ENCODE measurements at regions not wholly inside any gene's neighbourhood (a gene's known extent, or its start where the extent isn't known, plus 50 kb on each side); places are given as distances from the start of the nearest gene placed in this dataset.

- Histone ChIP-seq H3K27ac (ENCODE audit: low read depth in 2 of 2, low read length in 2 of 2) (peak overlapping the region in 1 of 2 donors; percentile 47), H3K9ac (ENCODE audit: low read length in 3 of 3) (no peak overlapping the region)
- no peak for FAIRE-seq
These were observed 84.7 kb downstream of the GATA6 start for GRCh38 chr18:22254088-22254487.

GRCh38 chr18:22253676-22254075 is 84.3 kb downstream of the GATA6 start:
- DNase-seq (peak in 4 of 5 donors; percentile 33 to 75 (median 52)), FAIRE-seq (no peak)
- H3K9ac ChIP-seq (ENCODE audit: low read length in 3 of 3) = no peak overlapping the region
- H3K27me3 ChIP-seq (ENCODE audit: control insufficient read depth, insufficient read depth, low read length) = no peaks in the 10 kb centered on the region
- no peak overlapping the region for H3K4me3 ChIP-seq (ENCODE audit: low read length in 3 of 3)
- H3K27ac ChIP-seq (ENCODE audit: low read depth in 2 of 2, low read length in 2 of 2) = no peak overlapping the region
- no peaks in the 10 kb centered on the region for H3K9me3 ChIP-seq (ENCODE audit: control insufficient read depth in 2 of 3, insufficient read depth in 1 of 3, low read length in 3 of 3)
- H3K36me3 ChIP-seq (ENCODE audit: control insufficient read depth in 2 of 3, insufficient read depth in 3 of 3, low read length in 3 of 3) = no peaks in the 10 kb centered on the region
- intact Hi-C loops (cut with DNase I) = no loop called here
- no peak for TF ChIP-seq CTCF (IDR thresholded peaks at IDR 0.05; ENCODE audit: borderline replicate concordance, extremely low read depth, insufficient read depth)
- no peaks in the 10 kb centered on the region for H3K4me1 ChIP-seq (ENCODE audit: control insufficient read depth in 2 of 3, insufficient read depth in 2 of 3, low read depth in 1 of 3, low read length in 3 of 3)

More at GRCh38 chr18:22254088-22254487, 84.7 kb downstream of the GATA6 start:
- intact Hi-C loops (cut with DNase I) = no loop called here
- DNase-seq = no peak
- no peaks in the 10 kb centered on the region for H3K4me1 ChIP-seq (ENCODE audit: control insufficient read depth in 2 of 3, insufficient read depth in 2 of 3, low read depth in 1 of 3, low read length in 3 of 3)
- H3K27me3 ChIP-seq (ENCODE audit: control insufficient read depth, insufficient read depth, low read length) = no peaks in the 10 kb centered on the region
- TF ChIP-seq CTCF (IDR thresholded peaks at IDR 0.05; ENCODE audit: borderline replicate concordance, extremely low read depth, insufficient read depth) = no peak
- H3K36me3 ChIP-seq (ENCODE audit: control insufficient read depth in 2 of 3, insufficient read depth in 3 of 3, low read length in 3 of 3) = no peaks in the 10 kb centered on the region
- H3K9me3 ChIP-seq (ENCODE audit: control insufficient read depth in 2 of 3, insufficient read depth in 1 of 3, low read length in 3 of 3) = no peaks in the 10 kb centered on the region
- H3K4me3 ChIP-seq (ENCODE audit: low read length in 3 of 3) = no peak overlapping the region

- Histone ChIP-seq H3K9me3 (ENCODE audit: control insufficient read depth in 2 of 3, insufficient read depth in 1 of 3, low read length in 3 of 3) (no peaks in the 10 kb centered on the region), H3K4me3 (ENCODE audit: low read length in 3 of 3) (no peak overlapping the region), H3K27me3 (ENCODE audit: control insufficient read depth, insufficient read depth, low read length) (no peaks in the 10 kb centered on the region), H3K27ac (ENCODE audit: low read depth in 2 of 2, low read length in 2 of 2) (peak overlapping the region in 1 of 2 donors; percentile 15), H3K36me3 (ENCODE audit: control insufficient read depth in 2 of 3, insufficient read depth in 3 of 3, low read length in 3 of 3) (no peaks in the 10 kb centered on the region), H3K9ac (ENCODE audit: low read length in 3 of 3) (no peak overlapping the region), H3K4me1 (ENCODE audit: control insufficient read depth in 2 of 3, insufficient read depth in 2 of 3, low read depth in 1 of 3, low read length in 3 of 3) (no peaks in the 10 kb centered on the region)
- no peak for TF ChIP-seq CTCF (IDR thresholded peaks at IDR 0.05; ENCODE audit: borderline replicate concordance, extremely low read depth, insufficient read depth)
- no peak for FAIRE-seq
- DNase-seq = no peak
- intact Hi-C loops (cut with DNase I) = no loop called here
These were observed 83.8 kb downstream of the GATA6 start for GRCh38 chr18:22253156-22253555.
